ENCODE measurements at regions not wholly inside any gene's neighbourhood (a gene's known extent, or its start where the extent isn't known, plus 50 kb on each side); places are given as distances from the start of the nearest gene placed in this dataset.

GRCh38 chr18:78649421-78649820 lies 330.2 kb upstream of the SALL3 start:
- DNase-seq (ENCODE audit: low spot score in 2 of 2) = no peak
- H3K4me3 ChIP-seq (ENCODE audit: low read depth, poor library complexity, severe bottlenecking) = no peak overlapping the region
- 77 to 97% methylated on average over 9 to 10 of the region's 10 CpGs for WGBS, 2 donors
- intact Hi-C loops (cut with DNase I; ENCODE audit: low total_unique reads) = no loop called here
- TF ChIP-seq CTCF (IDR thresholded peaks at IDR 0.05) (no peak), POLR2A (IDR thresholded peaks at IDR 0.05) (no peak)

GRCh38 chr18:78650926-78651325 lies 328.7 kb upstream of the SALL3 start:
- 93 to 97% methylated on average over 13 of the region's 13 CpGs for WGBS, 2 donors
- H3K4me3 ChIP-seq (ENCODE audit: low read depth, poor library complexity, severe bottlenecking) = no peak overlapping the region
- TF ChIP-seq CTCF (IDR thresholded peaks at IDR 0.05) (no peak), POLR2A (IDR thresholded peaks at IDR 0.05) (no peak)
- intact Hi-C loops (cut with DNase I; ENCODE audit: low total_unique reads) = no loop called here
- DNase-seq (ENCODE audit: low spot score in 2 of 2) = no peak

GRCh38 chr18:78652001-78652545 lies 327.5 kb upstream of the SALL3 start:
- DNase-seq (ENCODE audit: low spot score in 2 of 2) = no peak
- WGBS, 2 donors = 94 to 95% methylated on average over 11 of the region's 11 CpGs
- H3K4me3 ChIP-seq (ENCODE audit: low read depth, poor library complexity, severe bottlenecking) = no peak overlapping the region
- TF ChIP-seq CTCF (IDR thresholded peaks at IDR 0.05) (no peak), POLR2A (IDR thresholded peaks at IDR 0.05) (no peak)
- intact Hi-C loops (cut with DNase I; ENCODE audit: low total_unique reads) = no loop called here

- intact Hi-C loops (cut with DNase I; ENCODE audit: low total_unique reads) = no loop called here
- TF ChIP-seq CTCF (IDR thresholded peaks at IDR 0.05) = no peak
- TF ChIP-seq POLR2A (IDR thresholded peaks at IDR 0.05) = no peak
- no peak for DNase-seq (ENCODE audit: low spot score in 2 of 2)
- no peak overlapping the region for H3K4me3 ChIP-seq (ENCODE audit: low read depth, poor library complexity, severe bottlenecking)
- WGBS, 2 donors = 92% methylated on average over 8 of the region's 8 CpGs
Measured at GRCh38 chr18:78655921-78656320, 323.7 kb upstream of the SALL3 start.

- TF ChIP-seq CTCF (IDR thresholded peaks at IDR 0.05) (no peak), POLR2A (IDR thresholded peaks at IDR 0.05) (no peak)
- 87 to 90% methylated on average over 18 to 19 of the region's 21 CpGs for WGBS, 2 donors
- intact Hi-C loops (cut with DNase I; ENCODE audit: low total_unique reads) = no loop called here
- H3K4me3 ChIP-seq (ENCODE audit: low read depth, poor library complexity, severe bottlenecking) = no peak overlapping the region
- DNase-seq (ENCODE audit: low spot score in 2 of 2) = no peak
Measured at GRCh38 chr18:78656346-78656925, 323.2 kb upstream of the SALL3 start.

GRCh38 chr18:78658531-78658930 lies 321.1 kb upstream of the SALL3 start:
- no peak overlapping the region for H3K4me3 ChIP-seq (ENCODE audit: low read depth, poor library complexity, severe bottlenecking)
- DNase-seq (ENCODE audit: low spot score in 2 of 2) = no peak
- WGBS, 2 donors = 81 to 83% methylated on average over 8 of the region's 8 CpGs
- intact Hi-C loops (cut with DNase I; ENCODE audit: low total_unique reads) = no loop called here
- TF ChIP-seq POLR2A (IDR thresholded peaks at IDR 0.05) (no peak), CTCF (IDR thresholded peaks at IDR 0.05) (no peak)
